ENCODE measurements at regions not wholly inside any gene's neighbourhood (a gene's known extent, or its start where the extent isn't known, plus 50 kb on each side); places are given as distances from the start of the nearest gene placed in this dataset.

DNA sequence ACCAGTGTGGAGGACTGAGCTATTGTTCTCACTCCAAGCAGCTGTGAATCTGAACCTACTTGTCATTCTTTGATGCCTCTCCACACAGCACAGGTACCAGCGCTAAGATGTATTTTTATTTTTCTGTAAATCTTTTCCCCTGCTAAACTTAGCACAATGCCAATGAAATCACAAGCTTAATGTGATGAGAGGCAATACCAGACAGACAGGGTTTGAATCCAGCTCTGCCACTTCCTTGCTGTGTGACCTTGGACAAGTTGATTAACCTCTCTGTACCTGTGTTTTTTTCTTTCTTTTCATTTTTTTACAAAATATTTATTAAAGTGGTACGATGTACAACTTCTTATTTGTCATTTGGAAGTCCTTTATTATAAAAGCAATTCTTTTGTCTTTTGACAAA, 757.6 kb downstream of the MED13L start:
- no peak for DNase-seq (ENCODE audit: low read depth in 4 of 4, low spot score in 3 of 4)

DNA sequence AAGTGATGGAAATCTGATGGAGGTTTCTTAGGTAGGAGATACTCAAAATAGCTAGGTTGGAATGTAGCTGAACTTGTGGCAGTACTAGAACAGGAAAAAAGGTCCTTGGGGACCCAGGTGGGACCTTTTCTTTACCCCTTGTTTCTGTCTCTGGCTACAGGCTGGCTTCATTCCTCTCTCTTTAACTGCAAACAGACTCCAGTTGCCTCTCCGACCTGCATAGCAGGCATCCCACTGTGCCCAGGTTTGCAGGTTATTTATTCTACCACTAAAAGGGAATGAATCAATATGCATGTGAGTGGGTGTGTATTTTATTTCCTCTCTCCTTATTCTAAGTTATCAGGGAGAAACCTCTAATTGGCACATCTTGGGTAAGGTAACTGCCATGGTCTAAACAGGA, 758.1 kb downstream of the MED13L start:
- DNase-seq (ENCODE audit: low read depth in 4 of 4, low spot score in 3 of 4), result no peak

DNA sequence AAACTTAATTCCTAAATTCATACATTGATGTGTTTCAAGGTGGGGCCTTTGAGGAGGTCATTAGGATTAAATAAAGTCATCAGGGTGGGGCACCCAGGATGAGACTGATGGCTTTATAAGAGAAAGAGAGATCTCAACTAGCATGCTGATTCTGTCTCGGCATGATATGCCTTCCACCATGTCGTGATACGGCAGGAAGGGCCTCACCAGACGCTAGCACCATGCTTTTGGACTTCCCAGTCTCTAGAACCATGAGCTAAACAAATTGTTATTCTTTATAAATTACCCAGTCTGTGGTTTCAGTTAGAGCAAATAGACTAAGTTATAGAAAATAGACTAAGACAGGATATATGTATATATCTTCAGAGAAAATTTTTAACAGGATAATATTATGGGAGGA, 759.6 kb downstream of the MED13L start:
- no peak for DNase-seq (ENCODE audit: low read depth in 4 of 4, low spot score in 3 of 4)

DNA sequence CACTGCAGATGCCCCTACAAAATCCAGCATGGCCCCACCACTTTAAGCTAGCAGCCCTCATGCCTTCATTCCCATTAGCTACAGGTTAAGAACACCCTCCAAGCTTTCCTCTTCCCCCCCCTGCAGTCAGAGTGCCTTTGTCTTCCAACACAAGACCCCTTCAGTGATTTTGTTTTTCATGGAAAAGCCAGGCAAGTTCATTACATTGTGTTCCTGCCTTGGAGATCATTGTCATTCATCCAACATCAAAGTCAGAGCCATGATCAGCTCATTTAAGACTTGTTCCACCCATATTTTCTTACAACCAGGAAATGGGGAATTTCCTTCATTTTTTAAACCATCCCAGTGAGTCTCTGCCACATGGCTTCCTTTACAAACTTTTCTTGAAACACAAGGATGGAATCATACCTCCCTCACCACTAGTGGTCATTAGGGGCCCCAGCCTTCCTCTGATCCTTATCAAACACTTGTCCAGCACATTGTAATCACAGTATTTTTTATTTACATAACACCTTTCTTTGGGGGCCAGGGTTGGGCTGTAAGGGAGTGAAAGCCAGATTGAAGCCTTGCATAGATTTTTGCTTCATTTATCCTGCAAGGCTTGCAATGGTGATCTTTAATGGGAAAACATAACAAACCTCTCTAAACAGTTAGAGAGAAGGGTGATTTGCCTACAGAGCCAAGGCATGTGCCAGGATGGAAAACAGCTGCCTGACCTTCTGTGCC, 765.3 kb downstream of the MED13L start:
- no peak for DNase-seq (ENCODE audit: low read depth in 4 of 4, low spot score in 3 of 4)

DNA sequence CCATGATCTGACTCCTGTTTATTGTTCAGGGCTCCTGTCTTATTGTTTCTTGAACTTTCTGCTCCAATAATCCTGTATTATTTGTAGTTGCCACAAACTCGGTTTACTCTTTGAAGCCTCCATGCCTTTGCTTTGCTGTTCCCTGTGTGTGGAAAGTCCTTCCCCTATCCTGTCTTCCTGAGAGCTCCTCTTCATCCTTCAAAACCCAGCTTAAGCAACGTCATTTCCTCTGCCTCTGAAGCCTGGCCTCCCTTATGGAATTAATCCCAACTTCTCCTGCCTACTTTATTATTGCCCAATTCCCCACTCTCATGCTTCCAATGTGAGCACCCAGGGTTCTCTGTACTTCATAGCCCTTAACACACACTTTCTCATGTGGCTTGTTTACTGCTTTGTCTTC, 766.2 kb downstream of the MED13L start:
- DNase-seq (ENCODE audit: low read depth in 4 of 4, low spot score in 3 of 4), result no peak

DNA sequence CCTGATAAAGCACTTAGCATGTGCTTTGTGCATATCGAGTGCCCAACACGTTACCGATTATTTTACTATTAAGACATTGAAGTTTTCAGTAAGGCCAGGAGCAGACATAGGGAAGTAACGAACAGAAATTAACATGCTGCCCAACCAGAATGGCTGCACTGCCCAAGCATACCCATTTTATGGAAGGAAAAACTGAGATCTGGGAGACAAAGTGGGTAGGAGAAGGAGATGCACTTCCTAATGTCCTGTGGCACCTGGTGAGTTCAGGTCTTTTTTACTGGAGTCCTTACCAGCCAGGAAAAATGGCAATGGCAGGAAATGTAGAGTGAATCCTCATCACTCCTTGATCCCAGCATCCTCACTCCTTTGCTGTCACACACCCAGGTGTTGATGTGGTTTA, 768.5 kb downstream of the MED13L start:
- DNase-seq (ENCODE audit: low read depth in 4 of 4, low spot score in 3 of 4), result no peak

DNA sequence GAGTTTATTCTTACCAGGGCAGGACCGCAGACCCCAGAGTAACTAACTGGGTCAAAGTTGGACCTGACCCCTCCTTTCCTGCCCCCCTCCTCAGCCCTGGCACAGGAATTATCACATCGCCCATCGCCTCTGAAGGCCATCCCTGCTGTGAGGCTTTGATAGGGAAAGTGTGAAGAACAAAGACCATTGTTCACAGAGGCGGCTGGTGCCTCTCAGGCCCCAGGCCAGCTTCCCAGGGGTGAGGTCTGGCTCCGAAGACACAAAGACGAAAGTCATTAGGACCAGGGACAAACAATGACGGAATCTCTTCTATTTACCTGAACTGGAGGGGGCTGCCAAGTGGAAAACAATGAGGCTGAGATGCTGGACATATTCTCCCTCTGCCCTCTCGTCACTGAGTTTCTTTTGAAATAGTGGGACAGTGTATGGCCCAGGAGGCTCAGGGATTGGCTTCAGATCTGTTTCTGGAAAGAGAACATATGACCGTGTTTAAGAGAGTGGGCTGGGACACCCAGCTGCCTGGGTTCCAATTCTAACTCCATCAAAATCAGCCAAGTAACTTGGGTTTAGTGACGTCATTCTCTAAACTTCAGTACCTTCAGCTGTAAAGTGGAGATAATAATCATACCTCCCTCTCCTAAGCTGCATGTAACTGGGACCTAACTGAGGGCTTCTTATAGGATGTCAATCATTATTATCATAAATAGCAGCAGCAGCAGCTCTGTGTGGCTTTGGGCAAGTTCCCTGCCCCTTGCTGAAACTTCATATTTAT, 769.4 kb downstream of the MED13L start:
- DNase-seq (ENCODE audit: low read depth in 4 of 4, low spot score in 3 of 4), result no peak

DNA sequence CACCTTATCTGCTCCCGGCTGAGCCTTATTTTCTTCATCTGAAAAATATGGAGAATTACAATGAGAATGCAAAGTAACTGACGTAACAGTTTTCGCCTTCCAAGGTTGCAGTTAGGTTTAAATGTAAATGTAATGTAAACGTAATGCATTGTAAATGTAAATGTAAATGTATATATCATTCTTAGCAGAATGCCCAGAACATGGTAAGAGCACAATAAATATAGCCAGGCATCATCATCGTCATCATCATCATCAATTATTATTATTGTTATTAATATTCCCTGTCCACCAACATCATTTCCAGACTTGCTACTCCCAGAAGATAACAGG, 770.0 kb downstream of the MED13L start:
- no peak for DNase-seq (ENCODE audit: low read depth in 4 of 4, low spot score in 3 of 4)

DNA sequence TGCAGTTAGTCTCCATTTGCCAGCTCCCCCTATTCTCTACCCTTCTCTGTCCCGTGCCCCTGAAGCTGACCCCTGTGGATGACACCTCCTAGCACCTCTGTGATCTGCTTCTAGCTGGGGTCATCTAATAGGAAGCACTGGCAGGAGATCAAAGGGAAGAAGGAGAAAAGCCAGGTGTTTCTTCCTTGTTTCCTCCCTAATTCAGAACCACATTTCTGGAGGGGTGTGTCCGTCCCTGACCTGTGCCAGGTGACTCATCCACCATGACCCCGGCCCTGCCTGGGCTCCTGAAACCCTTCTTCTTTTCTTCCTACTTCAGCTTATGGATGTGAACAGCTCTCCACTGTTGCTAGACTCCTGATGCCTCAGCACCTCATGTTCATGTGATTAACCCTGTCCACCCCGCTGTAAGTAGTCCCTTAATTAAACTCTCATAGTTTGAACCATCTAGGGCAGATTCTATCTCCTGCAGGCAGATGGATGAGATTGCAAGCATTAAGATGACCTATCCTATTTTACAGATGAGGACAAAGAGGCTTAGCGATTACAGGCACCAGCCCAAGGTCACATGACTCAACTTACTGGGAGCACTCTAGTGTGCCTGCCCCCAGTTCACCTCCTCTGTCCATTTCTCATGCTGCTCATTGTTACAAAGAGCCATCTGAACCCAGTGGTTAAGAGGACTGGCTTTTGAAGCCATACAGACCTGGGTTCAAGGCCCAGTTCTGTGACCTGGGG, 770.5 kb downstream of the MED13L start:
- DNase-seq (ENCODE audit: low read depth in 4 of 4, low spot score in 3 of 4), result no peak

DNA sequence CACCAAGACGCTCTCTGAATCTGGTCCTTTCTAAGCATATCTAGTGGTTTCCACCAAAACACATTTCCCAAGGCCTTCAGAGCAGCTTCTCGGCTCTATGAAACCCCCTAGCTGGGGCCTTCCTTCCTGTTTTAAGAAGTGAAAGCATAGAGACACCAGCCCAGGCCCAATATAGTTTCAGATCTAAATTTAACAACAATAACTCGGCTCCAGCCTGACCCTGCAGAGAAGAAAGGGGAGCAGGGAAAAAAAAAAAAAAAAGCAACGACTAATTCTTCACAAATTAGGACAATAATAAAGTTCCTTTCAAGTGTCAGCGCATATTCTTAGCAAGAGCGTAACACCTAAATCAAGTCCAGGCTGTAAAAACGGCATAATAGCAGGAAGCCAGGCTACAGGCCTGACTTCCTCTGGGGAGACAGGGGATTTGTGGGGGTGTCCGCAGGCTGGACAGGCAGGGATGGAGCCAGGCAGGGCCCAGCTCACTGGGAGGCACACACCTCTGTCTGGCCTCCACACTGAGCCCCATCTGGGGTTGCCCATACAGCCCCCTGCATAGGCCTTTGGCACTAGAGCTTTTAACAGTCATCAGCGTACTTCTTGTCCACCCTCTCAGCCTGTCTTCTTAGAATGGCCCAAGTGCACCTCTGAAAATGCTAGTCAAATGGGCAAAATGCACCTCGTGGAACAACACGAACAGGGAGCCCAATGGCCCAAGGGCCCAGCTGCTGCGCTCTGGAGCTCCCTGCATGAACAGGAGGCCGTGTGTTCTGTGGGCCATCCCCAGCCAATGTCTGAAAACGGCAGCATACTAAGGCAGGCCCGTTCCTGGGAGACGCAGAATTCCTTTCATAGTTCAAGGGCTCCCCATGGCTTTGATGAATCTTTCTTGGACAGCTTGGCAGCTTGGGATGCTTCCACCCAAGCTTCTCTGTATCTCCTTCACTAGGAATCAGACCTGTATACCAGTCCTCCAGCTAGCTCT, 772.9 kb downstream of the MED13L start:
- DNase-seq (ENCODE audit: low read depth in 4 of 4, low spot score in 3 of 4), result peak in 3 of 4 donors; percentile 12 to 33 (median 26)

DNA sequence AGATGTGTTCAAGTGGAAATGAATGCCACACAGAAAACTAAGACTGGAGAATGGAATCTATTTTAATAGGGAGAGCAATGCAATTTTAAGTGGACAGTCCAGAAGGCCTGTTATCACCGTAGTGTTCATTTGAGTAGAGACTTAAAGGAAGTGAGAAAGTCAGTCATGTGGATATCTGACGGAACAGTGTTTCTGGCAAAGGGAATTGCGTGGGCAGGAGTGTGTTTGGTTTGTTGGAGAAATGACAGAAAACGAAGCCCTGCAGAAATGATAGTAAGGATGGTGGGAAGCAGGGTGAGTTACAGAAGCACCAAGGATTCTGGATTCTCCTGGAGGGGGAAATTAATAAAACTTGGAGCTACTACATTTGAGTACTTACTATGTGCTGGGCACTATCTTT, 776.6 kb downstream of the MED13L start:
- no peak for DNase-seq (ENCODE audit: low read depth in 4 of 4, low spot score in 3 of 4)

DNA sequence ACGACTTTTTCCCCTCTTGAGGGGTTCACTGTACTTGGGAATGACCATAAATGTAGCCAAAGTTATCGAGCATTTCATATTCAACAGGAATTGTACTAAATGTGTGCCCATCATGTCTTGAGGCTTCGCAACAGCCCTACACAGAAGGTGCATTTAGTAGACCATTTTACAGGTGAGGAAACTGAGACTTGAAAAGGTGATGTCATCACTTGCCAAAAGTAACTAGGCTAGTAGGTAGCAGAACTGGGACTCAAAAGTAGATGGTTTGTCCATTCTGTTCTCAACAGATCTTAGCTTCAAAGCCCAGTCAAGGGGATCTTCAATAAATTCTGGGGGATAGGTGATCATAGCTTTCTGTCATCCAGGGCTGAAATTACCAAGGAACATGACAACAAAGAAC, 782.2 kb downstream of the MED13L start:
- DNase-seq (ENCODE audit: low read depth in 4 of 4, low spot score in 3 of 4), result no peak

DNA sequence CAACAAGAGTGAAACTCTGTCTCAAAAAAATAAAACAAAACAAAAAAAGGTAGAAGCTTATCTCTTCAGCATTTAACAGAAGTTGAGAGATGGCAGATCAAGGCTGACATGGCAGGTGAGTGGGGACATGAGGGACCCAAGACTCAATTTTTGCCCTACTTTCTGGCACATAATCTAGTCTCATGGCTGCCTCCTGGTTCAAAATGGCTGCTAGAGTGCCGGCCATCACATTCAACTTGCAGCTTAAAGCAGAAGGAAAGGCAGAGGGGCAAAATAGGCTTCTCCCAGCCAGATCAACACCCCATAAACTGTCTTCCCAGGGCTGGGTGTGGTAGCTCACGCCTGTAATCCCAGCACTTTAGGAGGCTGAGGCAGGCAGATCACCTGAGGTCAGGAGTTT, 784.9 kb downstream of the MED13L start:
- no peak for DNase-seq (ENCODE audit: low read depth in 4 of 4, low spot score in 3 of 4)

DNA sequence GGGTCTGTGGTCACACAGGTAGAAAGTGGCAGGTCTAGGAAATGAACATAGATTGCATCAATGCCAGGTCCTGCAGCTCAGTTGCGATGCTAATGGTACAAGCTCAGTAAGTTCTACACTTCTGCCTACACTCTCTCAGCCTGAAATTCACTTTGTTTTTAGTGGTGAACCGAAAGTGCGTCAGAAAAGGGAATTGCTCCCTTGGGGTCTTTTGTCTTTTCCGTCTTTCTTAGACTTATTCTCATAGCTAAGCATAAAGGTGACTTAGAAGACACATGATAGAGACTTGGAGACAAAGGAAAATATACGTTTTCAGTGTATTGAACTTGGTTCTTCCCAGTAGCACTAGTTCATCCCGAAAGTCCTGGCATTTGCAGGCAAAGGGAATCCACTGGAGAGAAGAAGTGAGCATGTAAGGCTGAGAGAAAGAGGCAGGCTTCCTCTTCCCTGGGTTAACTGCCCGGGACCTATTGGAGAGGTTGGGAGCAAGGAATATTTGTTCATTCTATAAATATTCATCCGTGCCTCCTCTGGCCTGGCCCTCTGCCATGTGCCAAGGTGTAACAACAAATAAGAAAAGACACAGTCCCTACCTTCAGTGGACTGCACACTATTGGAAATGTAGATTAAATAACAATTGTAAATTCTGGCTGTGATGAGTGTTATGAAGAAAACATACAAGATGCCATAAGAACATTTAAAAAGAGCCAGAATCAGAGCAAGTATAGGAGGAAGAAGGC, 785.8 kb downstream of the MED13L start:
- DNase-seq (ENCODE audit: low read depth in 4 of 4, low spot score in 3 of 4), result no peak

DNA sequence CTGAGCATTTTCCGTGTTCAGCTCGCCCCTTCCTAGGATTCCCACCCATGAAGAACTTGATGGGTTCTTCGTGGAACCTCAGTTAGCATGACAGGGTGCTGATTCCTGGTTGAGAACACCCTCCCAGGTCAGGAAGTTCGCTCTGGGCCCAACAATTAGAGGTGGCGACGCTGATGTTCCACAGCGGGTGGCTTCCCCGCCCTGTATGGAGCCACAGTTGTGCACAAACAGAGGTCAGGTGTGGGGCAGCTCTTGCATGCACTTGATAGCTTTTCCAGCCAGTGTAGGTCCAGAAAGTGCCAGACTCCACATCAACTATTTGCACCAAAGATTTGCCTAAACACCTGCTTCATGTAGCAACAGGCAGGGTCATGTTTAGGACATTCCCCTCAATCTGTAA, 788.2 kb downstream of the MED13L start:
- DNase-seq (ENCODE audit: low read depth in 4 of 4, low spot score in 3 of 4), result no peak

DNA sequence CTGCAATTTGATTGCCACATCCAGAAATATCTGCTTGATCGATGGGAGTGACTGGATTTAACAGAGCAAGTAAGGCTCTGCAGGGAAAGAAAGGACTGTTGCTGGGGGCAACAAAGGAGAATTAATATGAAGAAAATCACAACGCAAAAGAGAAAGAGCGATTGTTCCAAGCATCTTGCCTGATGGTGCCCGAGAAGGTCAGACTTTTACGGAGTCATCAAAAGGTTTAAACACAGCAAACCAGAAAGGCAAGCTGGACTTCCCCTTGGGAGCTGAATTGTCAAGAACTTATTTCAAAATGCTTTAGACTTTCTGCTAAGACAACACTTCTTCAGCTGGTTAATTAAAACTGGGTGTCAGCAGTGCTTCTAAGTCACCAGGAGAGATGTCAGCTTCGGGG, 791.5 kb downstream of the MED13L start:
- DNase-seq (ENCODE audit: low read depth in 4 of 4, low spot score in 3 of 4), result no peak

DNA sequence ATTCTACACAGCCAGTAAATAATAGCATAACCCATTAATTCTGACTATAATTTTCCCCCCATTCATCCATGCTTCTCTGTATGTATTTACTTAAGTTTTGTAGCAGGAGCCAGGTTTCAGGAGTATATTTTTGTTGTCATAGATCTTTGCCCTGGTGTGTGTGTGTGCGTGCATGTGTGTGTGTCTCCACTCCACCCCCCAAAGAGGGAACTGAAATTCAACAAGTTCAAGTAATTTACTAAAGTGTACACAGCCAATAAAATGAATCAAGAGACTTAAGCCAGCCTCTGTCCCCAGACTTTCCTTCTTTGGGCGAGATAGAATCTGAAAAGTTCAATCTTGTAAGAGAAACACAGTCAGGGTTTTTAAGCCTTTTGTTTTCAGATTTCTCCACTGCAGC, 792.0 kb downstream of the MED13L start:
- DNase-seq (ENCODE audit: low read depth in 4 of 4, low spot score in 3 of 4), result no peak

DNA sequence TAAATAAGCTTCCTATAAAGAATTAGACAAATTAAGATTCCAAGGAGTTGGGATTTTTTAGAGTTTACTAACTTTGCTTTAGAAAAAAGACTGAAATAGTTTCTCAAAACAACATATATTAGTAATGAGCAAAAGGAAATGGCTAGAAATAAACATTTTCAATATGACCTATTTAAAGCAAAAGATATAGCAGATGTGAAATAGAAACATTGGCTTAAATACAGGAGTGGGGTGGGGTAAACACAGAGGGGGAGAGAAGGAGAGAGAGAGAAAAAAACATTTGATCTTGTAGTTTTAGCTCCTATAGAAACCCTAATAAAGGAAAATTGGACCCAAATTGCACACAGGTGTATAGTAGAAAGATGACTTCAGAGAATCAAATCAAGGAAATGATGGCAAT, 794.5 kb downstream of the MED13L start:
- DNase-seq (ENCODE audit: low read depth in 4 of 4, low spot score in 3 of 4), result no peak

DNA sequence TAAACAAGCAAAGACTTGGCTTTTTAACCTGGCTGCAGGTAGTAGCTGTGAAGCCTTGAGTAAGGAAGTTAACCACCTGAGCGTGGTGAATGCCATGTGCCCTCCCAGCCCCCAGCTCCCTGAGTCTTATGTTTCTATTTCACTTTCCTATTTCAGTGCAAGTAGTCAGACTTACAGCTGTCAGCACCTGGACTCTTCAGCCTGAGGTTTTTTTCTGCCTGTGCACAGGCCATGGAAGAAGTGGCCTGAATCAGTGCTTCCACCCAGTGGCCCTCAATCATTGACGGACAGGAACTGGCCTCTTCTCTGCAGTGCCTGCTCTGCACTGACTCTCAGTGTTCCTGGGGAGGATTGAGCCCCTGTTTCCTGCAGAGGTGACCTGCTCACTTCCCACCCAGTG, 796.4 kb downstream of the MED13L start:
- no peak for DNase-seq (ENCODE audit: low read depth in 4 of 4, low spot score in 3 of 4)

DNA sequence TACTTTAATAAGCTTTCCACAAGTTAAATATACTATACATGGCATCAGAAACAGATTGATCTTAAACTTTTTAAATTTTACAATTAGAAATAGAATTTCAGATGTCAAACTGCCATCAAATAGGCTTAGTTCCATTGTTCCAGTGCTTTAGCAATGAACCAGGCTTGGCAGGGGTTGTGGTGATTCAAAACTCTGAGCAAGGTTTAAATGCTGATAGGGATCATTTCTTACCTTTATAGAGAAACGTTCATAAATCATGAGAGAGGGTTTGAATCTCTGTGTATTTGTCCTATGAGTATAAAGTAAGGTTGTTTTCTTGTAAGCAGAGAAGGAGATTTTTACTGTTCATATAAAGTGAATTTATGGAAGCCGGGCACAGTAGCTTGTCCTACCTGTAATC, 794.5 kb upstream of the TBX3 start:
- DNase-seq (ENCODE audit: low read depth in 4 of 4, low spot score in 3 of 4), result no peak
